H1 (cell line): ENCODE measurements at regions not wholly inside any gene's neighbourhood (a gene's known extent, or its start where the extent isn't known, plus 50 kb on each side); places are given as distances from the start of the nearest gene placed in this dataset.

Experiments
- CTCF ChIA-PET: fragments of 300-600 bp; sonication (Branson Sonifier 250); formaldehyde crosslinking; loops from one replicate; lab custom pipeline; 2021; ENCODE audit not compliant: partially characterized antibody; lab: Charles Lee
- POLR2A ChIA-PET: fragments of 300-600 bp; sonication (Branson Sonifier 250); formaldehyde crosslinking; loops from one replicate; lab custom pipeline; 2021; ENCODE audit warnings: inconsistent platforms; ENCODE audit not compliant: partially characterized antibody; lab: Charles Lee
- DNase-seq, 2 experiments: peaks; one replicate each; pipeline versions ENCODE4 v3.0.0 to v3.0.0-alpha.2; 2010 to 2022; ENCODE audit warnings: low spot score in 2 of 2, low read depth in 1 of 2, mixed read lengths in 1 of 2
- FAIRE-seq: peaks from 2 replicates; lab custom pipeline; 2011; peaks lifted over from hg19 to GRCh38; lab: Jason Lieb, UNC
- H2AFZ ChIP-seq: 2 replicates; pipeline ENCODE4 v1.8.1; 2012; ENCODE audit warnings: low read length, inconsistent platforms
- H2AK5ac ChIP-seq: 2 replicates; pipeline ENCODE4 v1.6.1; 2013; ENCODE audit warnings: low read depth, low read length
- H2BK120ac ChIP-seq: replicated peaks from 2 replicates; pipeline ENCODE3; 2013; ENCODE audit warnings: low read depth, low read length, inconsistent platforms
- H2BK12ac ChIP-seq: 2 replicates; pipeline ENCODE4 v1.6.1; 2013; ENCODE audit warnings: low read depth, low read length
- H2BK15ac ChIP-seq: 2 replicates; pipeline ENCODE4 v1.6.1; 2013; ENCODE audit warnings: low read length
- H2BK20ac ChIP-seq: 2 replicates; pipeline ENCODE4 v1.6.1; 2013; ENCODE audit warnings: low read length
- H2BK5ac ChIP-seq: 2 replicates; pipeline ENCODE4 v1.6.1; 2013; ENCODE audit warnings: low read depth, low read length
- H3K14ac ChIP-seq: 2 replicates; pipeline ENCODE4 v1.6.1; 2013; ENCODE audit warnings: inconsistent platforms; ENCODE audit not compliant: insufficient read length
- H3K18ac ChIP-seq: 2 replicates; pipeline ENCODE4 v1.6.1; 2013; ENCODE audit warnings: low read length; ENCODE audit errors: extremely low read depth
- H3K23ac ChIP-seq: 2 replicates; pipeline ENCODE4 v1.6.1; 2013; ENCODE audit warnings: inconsistent platforms; ENCODE audit not compliant: insufficient read length
- H3K23me2 ChIP-seq: 2 replicates; pipeline ENCODE4 v1.6.1; 2013; ENCODE audit warnings: low read depth, low read length
- H3K27ac ChIP-seq: 2 replicates; pipeline ENCODE4 v1.6.1; 2011; ENCODE audit warnings: low read depth, low read length, inconsistent platforms
- H3K27me3 ChIP-seq, 4 experiments: replicated peaks in 1 of 4; 1 replicate in 1 of 4; 2 replicates in 3 of 4; pipeline versions ENCODE4 v1.6.1 to v1.8.1; 2011 to 2013; ENCODE audit warnings: low read length in 3 of 4, mild to moderate bottlenecking in 3 of 4, inconsistent platforms in 2 of 4, mixed read lengths in 2 of 4, moderate library complexity in 1 of 4; ENCODE audit not compliant: control insufficient read depth in 3 of 4, insufficient read depth in 3 of 4; ENCODE audit errors: extremely low read depth in 1 of 4
- H3K36me3 ChIP-seq, 4 experiments: 2 replicates each; pipeline versions ENCODE4 v1.6.1 to v1.8.1; 2011 to 2013; ENCODE audit warnings: mild to moderate bottlenecking in 4 of 4, low read length in 3 of 4, moderate library complexity in 2 of 4, control low read depth in 1 of 4, inconsistent platforms in 1 of 4; ENCODE audit not compliant: insufficient read depth in 4 of 4, control insufficient read depth in 2 of 4
- H3K4ac ChIP-seq: replicated peaks from 2 replicates; pipeline ENCODE3; 2013; ENCODE audit warnings: low read length, low read depth, mixed read lengths, inconsistent platforms; ENCODE audit not compliant: insufficient read length
- H3K4me1 ChIP-seq, 4 experiments: replicated peaks in 1 of 4; 1 replicate in 1 of 4; 2 replicates in 3 of 4; pipeline versions ENCODE4 v1.6.1 to v1.8.1; 2011 to 2013; ENCODE audit warnings: low read length in 3 of 4, inconsistent platforms in 2 of 4, mixed read lengths in 1 of 4; ENCODE audit not compliant: insufficient read depth in 4 of 4, control insufficient read depth in 3 of 4
- H3K4me2 ChIP-seq, 2 experiments: 2 replicates each; pipeline versions ENCODE4 v1.6.1 to v1.8.1; 2011 to 2013; ENCODE audit warnings: low read depth in 2 of 2, low read length in 2 of 2, control low read depth in 1 of 2, inconsistent platforms in 1 of 2, mild to moderate bottlenecking in 1 of 2; ENCODE audit not compliant: insufficient read depth in 1 of 2
- H3K4me3 ChIP-seq, 4 experiments: fragments of 200-600, 300-600 bp in 1 of 4; sonication (generic), shearing (Covaris generic), sonication (Bioruptor Twin) in 1 of 4; 2 replicates each; pipeline versions ENCODE4 v1.5.1 to v1.8.1; 2011 to 2016; ENCODE audit warnings: low read length in 4 of 4, low read depth in 3 of 4, control low read depth in 2 of 4, inconsistent platforms in 2 of 4, mild to moderate bottlenecking in 2 of 4, mixed read lengths in 1 of 4, moderate library complexity in 1 of 4; ENCODE audit not compliant: insufficient read depth in 2 of 4; ENCODE audit errors: extremely low read depth in 1 of 4
- H3K56ac ChIP-seq: replicated peaks from 2 replicates; pipeline ENCODE3; 2013; ENCODE audit warnings: low read depth, mild to moderate bottlenecking, mixed read lengths, low read length, inconsistent platforms; ENCODE audit not compliant: insufficient read length
- H3K79me1 ChIP-seq: 2 replicates; pipeline ENCODE4 v1.6.1; 2013; ENCODE audit warnings: low read depth, low read length, control low read depth
- H3K79me2 ChIP-seq, 2 experiments: 2 replicates each; pipeline versions ENCODE4 v1.6.1 to v1.8.1; 2012 to 2013; ENCODE audit warnings: low read length in 2 of 2, mild to moderate bottlenecking in 2 of 2, inconsistent platforms in 1 of 2; ENCODE audit not compliant: insufficient read depth in 2 of 2, control insufficient read depth in 1 of 2
- H3K9ac ChIP-seq, 4 experiments: replicated peaks in 1 of 4; 1 replicate in 1 of 4; 2 replicates in 3 of 4; pipeline versions ENCODE4 v1.6.1 to v1.8.1; 2011 to 2013; ENCODE audit warnings: low read depth in 3 of 4, low read length in 3 of 4, control low read depth in 2 of 4, mild to moderate bottlenecking in 2 of 4, moderate library complexity in 2 of 4, inconsistent platforms in 1 of 4; ENCODE audit errors: extremely low read depth in 1 of 4
- H3K9me3 ChIP-seq, 2 experiments: 2 replicates each; pipeline versions ENCODE4 v1.6.1 to v1.8.1; 2012 to 2013; ENCODE audit warnings: mild to moderate bottlenecking in 2 of 2, moderate library complexity in 2 of 2, control low read depth in 1 of 2, inconsistent platforms in 1 of 2, low read depth in 1 of 2, low read length in 1 of 2, mixed read lengths in 1 of 2; ENCODE audit not compliant: insufficient read depth in 2 of 2
- H4K20me1 ChIP-seq, 2 experiments: replicated peaks in 1 of 2; 2 replicates each; pipeline versions ENCODE3 to v1.8.1; 2011 to 2013; ENCODE audit warnings: inconsistent platforms in 2 of 2, low read length in 2 of 2, mild to moderate bottlenecking in 1 of 2; ENCODE audit not compliant: insufficient read depth in 2 of 2, control insufficient read depth in 1 of 2
- H4K5ac ChIP-seq: 2 replicates; pipeline ENCODE4 v1.6.1; 2013; ENCODE audit warnings: low read length, low read depth, mixed read lengths, inconsistent platforms; ENCODE audit not compliant: insufficient read length
- H4K8ac ChIP-seq: 2 replicates; pipeline ENCODE4 v1.8.0; 2013; ENCODE audit warnings: mild to moderate bottlenecking, moderate library complexity, low read length, inconsistent platforms; ENCODE audit not compliant: insufficient read depth; ENCODE audit errors: extremely low read depth
- H4K91ac ChIP-seq: replicated peaks from 2 replicates; pipeline ENCODE3; 2013; ENCODE audit warnings: low read length, mixed read lengths, inconsistent platforms; ENCODE audit not compliant: insufficient read length
- CTCF ChIP-seq, 3 experiments: IDR thresholded peaks; 1 replicate in 2 of 3; 2 replicates in 1 of 3; pipeline versions ENCODE4 v1.5.1 to v1.6.1; 2011; ENCODE audit warnings: low read length in 3 of 3, mild to moderate bottlenecking in 3 of 3, inconsistent platforms in 2 of 3, low read depth in 1 of 3, moderate library complexity in 1 of 3; ENCODE audit not compliant: insufficient read depth in 1 of 3; ENCODE audit errors: control extremely low read depth in 1 of 3
- POLR2AphosphoS5 ChIP-seq: IDR thresholded peaks from 2 replicates; pipeline ENCODE4 v1.6.1; 2011; ENCODE audit warnings: low read depth, low read length
- USF2 ChIP-seq: IDR thresholded peaks from 2 replicates; pipeline ENCODE4 v1.6.1; 2011; ENCODE audit warnings: low read length, improper control_type of control experiment
- WGBS, 2 experiments: shearing (Covaris generic) in 1 of 2; methylation state at CpG; one replicate each; pipeline versions ENCODE4 v1.1.6 to v1.1.7; 2013 to 2015; ENCODE audit warnings: low lambda C conversion rate in 2 of 2, mixed read lengths in 2 of 2, inconsistent platforms in 1 of 2, low coverage in 1 of 2, missing lambda C conversion rate in 1 of 2; ENCODE audit not compliant: insufficient replicate concordance in 2 of 2, insufficient coverage in 1 of 2, insufficient read length in 1 of 2; ENCODE audit errors: extremely low coverage in 1 of 2, missing lambda C conversion rate in 1 of 2; 5-methylcytosine and 5-hydroxymethylcytosine counted together

DNA sequence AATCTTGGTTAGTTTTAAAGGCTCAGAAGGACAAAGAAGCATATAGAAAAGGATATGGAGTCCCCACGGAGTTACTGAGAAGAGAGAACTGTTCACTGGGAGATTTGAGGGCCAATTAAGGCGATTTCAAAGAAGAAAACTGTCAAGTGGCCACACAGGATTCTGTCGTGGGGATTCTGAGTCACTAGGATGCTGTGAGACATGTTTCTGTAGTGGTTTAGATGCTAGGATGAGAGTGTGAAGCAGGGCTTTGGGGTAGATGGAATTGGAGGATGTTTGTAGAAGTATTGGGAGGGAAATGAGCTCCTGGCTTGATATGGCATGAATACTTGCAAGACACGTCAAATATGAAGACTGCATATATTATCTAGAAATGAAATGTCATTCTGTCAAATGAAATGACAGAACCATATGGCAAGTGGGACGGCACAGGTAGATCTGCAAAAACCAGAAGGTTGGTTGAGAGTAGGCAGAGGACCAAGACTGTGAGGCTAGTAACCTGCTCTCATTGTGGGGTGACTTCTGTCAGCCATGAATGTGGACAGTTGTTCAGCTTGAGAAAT, 136.3 kb upstream of the SPRY4 start:
- Histone ChIP-seq H3K9ac (no peak overlapping the region), H3K79me1 (no peaks in the 10 kb centered on the region), H2BK120ac (no peak overlapping the region), H4K20me1 (no peaks in the 10 kb centered on the region), H3K9me3 (peaks cover 0 to 1% of the 10 kb centered on the region in 2 experiments; a peak in 1 of 4 replicates), H3K23me2 (no peaks in the 10 kb centered on the region), H4K8ac (no peak overlapping the region), H3K23ac (no peak overlapping the region), H3K4me1 (no peaks in the 10 kb centered on the region), H3K14ac (no peak overlapping the region), H3K4ac (no peak overlapping the region), H2BK20ac (0 out of 2 replicates have a peak overlapping the region, but pooled peaks have one; percentile 32), H3K79me2 (no peaks in the 10 kb centered on the region), H3K56ac (no peak overlapping the region), H4K91ac (no peak overlapping the region), H3K18ac (no peak overlapping the region), H2AK5ac (no peak overlapping the region), H3K4me3 (no peak overlapping the region), H2AFZ (no peak overlapping the region), H3K36me3 (no peaks in the 10 kb centered on the region), H3K27me3 (no peaks in the 10 kb centered on the region), H2BK12ac (no peak overlapping the region), H4K5ac (no peak overlapping the region), H2BK5ac (no peak overlapping the region), H3K4me2 (no peak overlapping the region), H3K27ac (no peak overlapping the region), H2BK15ac (no peak overlapping the region)
- DNase-seq, result no peak
- no peak for FAIRE-seq
- no peak for TF ChIP-seq CTCF (IDR thresholded peaks at IDR 0.05; ENCODE audit: control extremely low read depth in 1 of 3, insufficient read depth in 1 of 3, low read depth in 1 of 3, low read length in 3 of 3)
- TF ChIP-seq POLR2AphosphoS5, result no peak
- no peak for TF ChIP-seq USF2
- ChIA-PET POLR2A (no interaction called here), CTCF (interaction anchor here (0.5 to 1.4 kb wide), 5 partner anchors 25 to 90 kb away, joined by 3 to 4 read pairs (median 3); no protein-coding TSS in a partner anchor)
- WGBS, 2 experiments, result 85% methylated on average over 5 of the region's 5 CpGs; no CpG with 5 or more reads in 1 of the 2 experiments
